ENCODE measurements at regions not wholly inside any gene's neighbourhood (a gene's known extent, or its start where the extent isn't known, plus 50 kb on each side); places are given as distances from the start of the nearest gene placed in this dataset.

- DNase-seq (ENCODE audit: low read depth) (no peak), FAIRE-seq (peak; percentile 88)
- Histone ChIP-seq H3K4me3 (ENCODE audit: insufficient read depth, low read depth, low read length) (no peak overlapping the region), H3K4me2 (ENCODE audit: low read length) (no peak overlapping the region), H3K27ac (ENCODE audit: low read depth, low read length) (no peak overlapping the region), H3K79me2 (ENCODE audit: insufficient read depth, low read length) (no peaks in the 10 kb centered on the region), H4K20me1 (ENCODE audit: insufficient read depth, low read length) (no peaks in the 10 kb centered on the region), H3K9ac (ENCODE audit: low read length) (no peak overlapping the region), H3K9me3 (ENCODE audit: insufficient read depth, low read depth, low read length) (no peaks in the 10 kb centered on the region), H3K27me3 (ENCODE audit: insufficient read depth, low read length) (peaks cover 17% of the 10 kb centered on the region), H3K36me3 (ENCODE audit: insufficient read depth, low read length) (no peaks in the 10 kb centered on the region), H2AFZ (ENCODE audit: low read depth, low read length) (no peak overlapping the region), H3K4me1 (ENCODE audit: insufficient read depth, low read length) (no peaks in the 10 kb centered on the region)
- Mint-ChIP-seq H3K4me3 (ENCODE audit: unreplicated experiment) (no peak overlapping the region), H3K4me1 (ENCODE audit: low read depth, unreplicated experiment) (no peaks in the 10 kb centered on the region), H3K27me3 (ENCODE audit: low read depth, unreplicated experiment) (peaks cover 37% of the 10 kb centered on the region), H3K27ac (ENCODE audit: unreplicated experiment) (no peak overlapping the region), H3K36me3 (ENCODE audit: low read depth, unreplicated experiment) (no peaks in the 10 kb centered on the region), H3K9me3 (ENCODE audit: unreplicated experiment) (no peaks in the 10 kb centered on the region)
- TF ChIP-seq EZH2 (IDR thresholded peaks at IDR 0.05; ENCODE audit: insufficient read depth, low read length) (no peak), CTCF (IDR thresholded peaks at IDR 0.05; ENCODE audit: insufficient read depth, low read depth, low read length) (no peak)
These were observed 103.4 kb downstream of the FAM204A start for GRCh38 chr10:118238573-118239235.

GRCh38 chr10:118237930-118238329 is 104.2 kb downstream of the FAM204A start:
- Mint-ChIP-seq H3K27ac (ENCODE audit: unreplicated experiment) (no peak overlapping the region), H3K4me3 (ENCODE audit: unreplicated experiment) (no peak overlapping the region), H3K27me3 (ENCODE audit: low read depth, unreplicated experiment) (peaks cover 34% of the 10 kb centered on the region), H3K36me3 (ENCODE audit: low read depth, unreplicated experiment) (no peaks in the 10 kb centered on the region), H3K4me1 (ENCODE audit: low read depth, unreplicated experiment) (no peaks in the 10 kb centered on the region), H3K9me3 (ENCODE audit: unreplicated experiment) (no peaks in the 10 kb centered on the region)
- FAIRE-seq: peak; percentile 95
- Histone ChIP-seq H3K27ac (ENCODE audit: low read depth, low read length) (no peak overlapping the region), H3K9ac (ENCODE audit: low read length) (no peak overlapping the region), H3K27me3 (ENCODE audit: insufficient read depth, low read length) (peaks cover 13% of the 10 kb centered on the region), H4K20me1 (ENCODE audit: insufficient read depth, low read length) (no peaks in the 10 kb centered on the region), H3K4me3 (ENCODE audit: insufficient read depth, low read depth, low read length) (no peak overlapping the region), H3K36me3 (ENCODE audit: insufficient read depth, low read length) (no peaks in the 10 kb centered on the region), H3K9me3 (ENCODE audit: insufficient read depth, low read depth, low read length) (no peaks in the 10 kb centered on the region), H2AFZ (ENCODE audit: low read depth, low read length) (no peak overlapping the region), H3K4me1 (ENCODE audit: insufficient read depth, low read length) (no peaks in the 10 kb centered on the region), H3K4me2 (ENCODE audit: low read length) (no peak overlapping the region), H3K79me2 (ENCODE audit: insufficient read depth, low read length) (no peaks in the 10 kb centered on the region)
- TF ChIP-seq EZH2 (IDR thresholded peaks at IDR 0.05; ENCODE audit: insufficient read depth, low read length) (no peak), CTCF (IDR thresholded peaks at IDR 0.05; ENCODE audit: insufficient read depth, low read depth, low read length) (no peak)
- no peak for DNase-seq (ENCODE audit: low read depth)

- Histone ChIP-seq H3K4me3 (ENCODE audit: insufficient read depth, low read depth, low read length) (no peak overlapping the region), H3K9me3 (ENCODE audit: insufficient read depth, low read depth, low read length) (no peaks in the 10 kb centered on the region), H3K27ac (ENCODE audit: low read depth, low read length) (no peak overlapping the region), H2AFZ (ENCODE audit: low read depth, low read length) (no peak overlapping the region), H3K79me2 (ENCODE audit: insufficient read depth, low read length) (no peaks in the 10 kb centered on the region), H3K36me3 (ENCODE audit: insufficient read depth, low read length) (no peaks in the 10 kb centered on the region), H3K9ac (ENCODE audit: low read length) (no peak overlapping the region), H4K20me1 (ENCODE audit: insufficient read depth, low read length) (no peaks in the 10 kb centered on the region), H3K4me1 (ENCODE audit: insufficient read depth, low read length) (no peaks in the 10 kb centered on the region), H3K4me2 (ENCODE audit: low read length) (no peak overlapping the region), H3K27me3 (ENCODE audit: insufficient read depth, low read length) (no peaks in the 10 kb centered on the region)
- TF ChIP-seq CTCF (IDR thresholded peaks at IDR 0.05; ENCODE audit: insufficient read depth, low read depth, low read length) (no peak), EZH2 (IDR thresholded peaks at IDR 0.05; ENCODE audit: insufficient read depth, low read length) (no peak)
- Mint-ChIP-seq H3K9me3 (ENCODE audit: unreplicated experiment) (no peaks in the 10 kb centered on the region), H3K36me3 (ENCODE audit: low read depth, unreplicated experiment) (no peaks in the 10 kb centered on the region), H3K4me1 (ENCODE audit: low read depth, unreplicated experiment) (no peaks in the 10 kb centered on the region), H3K27ac (ENCODE audit: unreplicated experiment) (no peak overlapping the region), H3K4me3 (ENCODE audit: unreplicated experiment) (no peak overlapping the region), H3K27me3 (ENCODE audit: low read depth, unreplicated experiment) (peaks cover 19% of the 10 kb centered on the region)
- FAIRE-seq (no peak), DNase-seq (ENCODE audit: low read depth) (no peak)
These were observed 107.4 kb downstream of the FAM204A start for GRCh38 chr10:118234683-118235082.

Data from astrocyte (in vitro differentiated cells and primary cell).